ENCODE measurements at regions not wholly inside any gene's neighbourhood (a gene's known extent, or its start where the extent isn't known, plus 50 kb on each side); places are given as distances from the start of the nearest gene placed in this dataset.

GRCh38 chr7:41238851-41239331 is 464.0 kb downstream of the INHBA start (continued):
- TF ChIP-seq, protein P1, sequence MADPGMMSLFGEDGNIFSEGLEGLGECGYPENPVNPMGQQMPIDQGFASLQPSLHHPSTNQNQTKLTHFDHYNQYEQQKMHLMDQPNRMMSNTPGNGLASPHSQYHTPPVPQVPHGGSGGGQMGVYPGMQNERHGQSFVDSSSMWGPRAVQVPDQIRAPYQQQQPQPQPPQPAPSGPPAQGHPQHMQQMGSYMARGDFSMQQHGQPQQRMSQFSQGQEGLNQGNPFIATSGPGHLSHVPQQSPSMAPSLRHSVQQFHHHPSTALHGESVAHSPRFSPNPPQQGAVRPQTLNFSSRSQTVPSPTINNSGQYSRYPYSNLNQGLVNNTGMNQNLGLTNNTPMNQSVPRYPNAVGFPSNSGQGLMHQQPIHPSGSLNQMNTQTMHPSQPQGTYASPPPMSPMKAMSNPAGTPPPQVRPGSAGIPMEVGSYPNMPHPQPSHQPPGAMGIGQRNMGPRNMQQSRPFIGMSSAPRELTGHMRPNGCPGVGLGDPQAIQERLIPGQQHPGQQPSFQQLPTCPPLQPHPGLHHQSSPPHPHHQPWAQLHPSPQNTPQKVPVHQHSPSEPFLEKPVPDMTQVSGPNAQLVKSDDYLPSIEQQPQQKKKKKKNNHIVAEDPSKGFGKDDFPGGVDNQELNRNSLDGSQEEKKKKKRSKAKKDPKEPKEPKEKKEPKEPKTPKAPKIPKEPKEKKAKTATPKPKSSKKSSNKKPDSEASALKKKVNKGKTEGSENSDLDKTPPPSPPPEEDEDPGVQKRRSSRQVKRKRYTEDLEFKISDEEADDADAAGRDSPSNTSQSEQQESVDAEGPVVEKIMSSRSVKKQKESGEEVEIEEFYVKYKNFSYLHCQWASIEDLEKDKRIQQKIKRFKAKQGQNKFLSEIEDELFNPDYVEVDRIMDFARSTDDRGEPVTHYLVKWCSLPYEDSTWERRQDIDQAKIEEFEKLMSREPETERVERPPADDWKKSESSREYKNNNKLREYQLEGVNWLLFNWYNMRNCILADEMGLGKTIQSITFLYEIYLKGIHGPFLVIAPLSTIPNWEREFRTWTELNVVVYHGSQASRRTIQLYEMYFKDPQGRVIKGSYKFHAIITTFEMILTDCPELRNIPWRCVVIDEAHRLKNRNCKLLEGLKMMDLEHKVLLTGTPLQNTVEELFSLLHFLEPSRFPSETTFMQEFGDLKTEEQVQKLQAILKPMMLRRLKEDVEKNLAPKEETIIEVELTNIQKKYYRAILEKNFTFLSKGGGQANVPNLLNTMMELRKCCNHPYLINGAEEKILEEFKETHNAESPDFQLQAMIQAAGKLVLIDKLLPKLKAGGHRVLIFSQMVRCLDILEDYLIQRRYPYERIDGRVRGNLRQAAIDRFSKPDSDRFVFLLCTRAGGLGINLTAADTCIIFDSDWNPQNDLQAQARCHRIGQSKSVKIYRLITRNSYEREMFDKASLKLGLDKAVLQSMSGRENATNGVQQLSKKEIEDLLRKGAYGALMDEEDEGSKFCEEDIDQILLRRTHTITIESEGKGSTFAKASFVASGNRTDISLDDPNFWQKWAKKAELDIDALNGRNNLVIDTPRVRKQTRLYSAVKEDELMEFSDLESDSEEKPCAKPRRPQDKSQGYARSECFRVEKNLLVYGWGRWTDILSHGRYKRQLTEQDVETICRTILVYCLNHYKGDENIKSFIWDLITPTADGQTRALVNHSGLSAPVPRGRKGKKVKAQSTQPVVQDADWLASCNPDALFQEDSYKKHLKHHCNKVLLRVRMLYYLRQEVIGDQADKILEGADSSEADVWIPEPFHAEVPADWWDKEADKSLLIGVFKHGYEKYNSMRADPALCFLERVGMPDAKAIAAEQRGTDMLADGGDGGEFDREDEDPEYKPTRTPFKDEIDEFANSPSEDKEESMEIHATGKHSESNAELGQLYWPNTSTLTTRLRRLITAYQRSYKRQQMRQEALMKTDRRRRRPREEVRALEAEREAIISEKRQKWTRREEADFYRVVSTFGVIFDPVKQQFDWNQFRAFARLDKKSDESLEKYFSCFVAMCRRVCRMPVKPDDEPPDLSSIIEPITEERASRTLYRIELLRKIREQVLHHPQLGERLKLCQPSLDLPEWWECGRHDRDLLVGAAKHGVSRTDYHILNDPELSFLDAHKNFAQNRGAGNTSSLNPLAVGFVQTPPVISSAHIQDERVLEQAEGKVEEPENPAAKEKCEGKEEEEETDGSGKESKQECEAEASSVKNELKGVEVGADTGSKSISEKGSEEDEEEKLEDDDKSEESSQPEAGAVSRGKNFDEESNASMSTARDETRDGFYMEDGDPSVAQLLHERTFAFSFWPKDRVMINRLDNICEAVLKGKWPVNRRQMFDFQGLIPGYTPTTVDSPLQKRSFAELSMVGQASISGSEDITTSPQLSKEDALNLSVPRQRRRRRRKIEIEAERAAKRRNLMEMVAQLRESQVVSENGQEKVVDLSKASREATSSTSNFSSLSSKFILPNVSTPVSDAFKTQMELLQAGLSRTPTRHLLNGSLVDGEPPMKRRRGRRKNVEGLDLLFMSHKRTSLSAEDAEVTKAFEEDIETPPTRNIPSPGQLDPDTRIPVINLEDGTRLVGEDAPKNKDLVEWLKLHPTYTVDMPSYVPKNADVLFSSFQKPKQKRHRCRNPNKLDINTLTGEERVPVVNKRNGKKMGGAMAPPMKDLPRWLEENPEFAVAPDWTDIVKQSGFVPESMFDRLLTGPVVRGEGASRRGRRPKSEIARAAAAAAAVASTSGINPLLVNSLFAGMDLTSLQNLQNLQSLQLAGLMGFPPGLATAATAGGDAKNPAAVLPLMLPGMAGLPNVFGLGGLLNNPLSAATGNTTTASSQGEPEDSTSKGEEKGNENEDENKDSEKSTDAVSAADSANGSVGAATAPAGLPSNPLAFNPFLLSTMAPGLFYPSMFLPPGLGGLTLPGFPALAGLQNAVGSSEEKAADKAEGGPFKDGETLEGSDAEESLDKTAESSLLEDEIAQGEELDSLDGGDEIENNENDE (IDR thresholded peaks at IDR 0.05; ENCODE audit: insufficient replicate concordance, low read length), result no peak
